ENCODE measurements at regions not wholly inside any gene's neighbourhood (a gene's known extent, or its start where the extent isn't known, plus 50 kb on each side); places are given as distances from the start of the nearest gene placed in this dataset.

- H3K4me3 ChIP-seq (replicated peaks; ENCODE audit: low read depth, low read length) = no peak overlapping the region
- no peaks in the 10 kb centered on the region for H3K36me3 ChIP-seq (ENCODE audit: control insufficient read depth, insufficient read depth, low read length)
- no peak for TF ChIP-seq CTCF (IDR thresholded peaks at IDR 0.05; ENCODE audit: insufficient read depth, low read length, poor library complexity, severe bottlenecking)
- no peak for DNase-seq (ENCODE audit: extremely low read depth, insufficient read length)
- no peaks in the 10 kb centered on the region for H3K27me3 ChIP-seq (replicated peaks; ENCODE audit: control insufficient read depth, insufficient read depth, low read length)
These were observed 516.8 kb downstream of the CFAP47 start for GRCh38 chrX:36436361-36436760.

- no peak for DNase-seq (ENCODE audit: extremely low read depth, insufficient read length)
- Histone ChIP-seq H3K4me3 (replicated peaks; ENCODE audit: low read depth, low read length) (no peak overlapping the region), H3K36me3 (ENCODE audit: control insufficient read depth, insufficient read depth, low read length) (no peaks in the 10 kb centered on the region), H3K27me3 (replicated peaks; ENCODE audit: control insufficient read depth, insufficient read depth, low read length) (no peaks in the 10 kb centered on the region)
- TF ChIP-seq CTCF (IDR thresholded peaks at IDR 0.05; ENCODE audit: insufficient read depth, low read length, poor library complexity, severe bottlenecking) = no peak
These were observed 523.5 kb downstream of the CFAP47 start for GRCh38 chrX:36443007-36443406.

- no peak for TF ChIP-seq CTCF (IDR thresholded peaks at IDR 0.05; ENCODE audit: insufficient read depth, low read length, poor library complexity, severe bottlenecking)
- DNase-seq (ENCODE audit: extremely low read depth, insufficient read length) = no peak
- Histone ChIP-seq H3K27me3 (replicated peaks; ENCODE audit: control insufficient read depth, insufficient read depth, low read length) (no peaks in the 10 kb centered on the region), H3K36me3 (ENCODE audit: control insufficient read depth, insufficient read depth, low read length) (no peaks in the 10 kb centered on the region), H3K4me3 (replicated peaks; ENCODE audit: low read depth, low read length) (no peak overlapping the region)
These were observed 526.0 kb downstream of the CFAP47 start for GRCh38 chrX:36445566-36445965.

- TF ChIP-seq CTCF (IDR thresholded peaks at IDR 0.05; ENCODE audit: insufficient read depth, low read length, poor library complexity, severe bottlenecking) = no peak
- no peaks in the 10 kb centered on the region for H3K27me3 ChIP-seq (replicated peaks; ENCODE audit: control insufficient read depth, insufficient read depth, low read length)
These were observed 542.6 kb downstream of the CFAP47 start for GRCh38 chrX:36462142-36462541.

GRCh38 chrX:36480441-36480990 lies 527.6 kb upstream of the FAM47C start:
- Histone ChIP-seq H3K4me3 (replicated peaks; ENCODE audit: low read depth, low read length) (no peak overlapping the region), H3K36me3 (ENCODE audit: control insufficient read depth, insufficient read depth, low read length) (no peaks in the 10 kb centered on the region), H3K27me3 (replicated peaks; ENCODE audit: control insufficient read depth, insufficient read depth, low read length) (no peaks in the 10 kb centered on the region)
- DNase-seq (ENCODE audit: extremely low read depth, insufficient read length) = no peak
- no peak for TF ChIP-seq CTCF (IDR thresholded peaks at IDR 0.05; ENCODE audit: insufficient read depth, low read length, poor library complexity, severe bottlenecking)

More at GRCh38 chrX:36462142-36462541, 542.6 kb downstream of the CFAP47 start:
- Histone ChIP-seq H3K36me3 (ENCODE audit: control insufficient read depth, insufficient read depth, low read length) (no peaks in the 10 kb centered on the region), H3K4me3 (replicated peaks; ENCODE audit: low read depth, low read length) (no peak overlapping the region)
- DNase-seq (ENCODE audit: extremely low read depth, insufficient read length) = no peak

GRCh38 chrX:36501169-36501702 lies 506.9 kb upstream of the FAM47C start:
- no peak overlapping the region for H3K4me3 ChIP-seq (replicated peaks; ENCODE audit: low read depth, low read length)
- TF ChIP-seq CTCF (IDR thresholded peaks at IDR 0.05; ENCODE audit: insufficient read depth, low read length, poor library complexity, severe bottlenecking) = no peak
- no peaks in the 10 kb centered on the region for H3K36me3 ChIP-seq (ENCODE audit: control insufficient read depth, insufficient read depth, low read length)
- H3K27me3 ChIP-seq (replicated peaks; ENCODE audit: control insufficient read depth, insufficient read depth, low read length) = no peaks in the 10 kb centered on the region
- DNase-seq (ENCODE audit: extremely low read depth, insufficient read length) = no peak

Measured in GM06990 (cell line).